H9 (cell line): ENCODE measurements at regions not wholly inside any gene's neighbourhood (a gene's known extent, or its start where the extent isn't known, plus 50 kb on each side); places are given as distances from the start of the nearest gene placed in this dataset.

Experiments used
- DNase-seq: peaks from one replicate; pipeline ENCODE4 v3.0.0-alpha.2; 2017
- H2AFZ ChIP-seq: one replicate; pipeline ENCODE4 v1.6.1; 2013; ENCODE audit warnings: mild to moderate bottlenecking, low read length, control low read depth, moderate library complexity
- H2AK5ac ChIP-seq: 2 replicates; pipeline ENCODE4 v1.6.1; 2013; ENCODE audit warnings: low read length, control low read depth, mixed read lengths; ENCODE audit not compliant: insufficient read length
- H2BK120ac ChIP-seq: one replicate; pipeline ENCODE4 v1.6.1; 2013; ENCODE audit warnings: low read depth, mild to moderate bottlenecking, low read length, control low read depth, inconsistent platforms; ENCODE audit not compliant: poor library complexity, severe bottlenecking
- H2BK12ac ChIP-seq: 2 replicates; pipeline ENCODE4 v1.6.1; 2013; ENCODE audit warnings: low read length, control low read depth, mixed read lengths, low read depth; ENCODE audit not compliant: insufficient read length
- H2BK15ac ChIP-seq: 2 replicates; pipeline ENCODE4 v1.6.1; 2013; ENCODE audit warnings: low read depth, low read length, control low read depth
- H2BK20ac ChIP-seq: one replicate; pipeline ENCODE4 v1.6.1; 2013; ENCODE audit warnings: low read depth, mild to moderate bottlenecking, low read length, control low read depth, inconsistent platforms; ENCODE audit not compliant: poor library complexity, severe bottlenecking
- H2BK5ac ChIP-seq: 2 replicates; pipeline ENCODE4 v1.6.1; 2013; ENCODE audit warnings: low read length, control low read depth, mixed read lengths; ENCODE audit not compliant: insufficient read length
- H3K14ac ChIP-seq: 2 replicates; pipeline ENCODE4 v1.6.1; 2013; ENCODE audit warnings: low read length, control low read depth; ENCODE audit not compliant: insufficient read depth
- H3K18ac ChIP-seq: 2 replicates; pipeline ENCODE4 v1.6.1; 2013; ENCODE audit warnings: low read depth, mild to moderate bottlenecking, mixed read lengths, low read length, control low read depth; ENCODE audit not compliant: insufficient read length
- H3K23ac ChIP-seq: 2 replicates; pipeline ENCODE4 v1.6.1; 2013; ENCODE audit warnings: low read length, control low read depth, mixed read lengths, low read depth; ENCODE audit not compliant: insufficient read length
- H3K23me2 ChIP-seq: 2 replicates; pipeline ENCODE4 v1.6.1; 2013; ENCODE audit warnings: low read depth, mild to moderate bottlenecking, mixed read lengths, low read length, control low read depth; ENCODE audit not compliant: insufficient read length, poor library complexity, severe bottlenecking
- H3K27ac ChIP-seq: 2 replicates; pipeline ENCODE4 v1.5.1; 2013; ENCODE audit warnings: low read length, control low read depth, mixed read lengths, low read depth; ENCODE audit not compliant: insufficient read length
- H3K27me3 ChIP-seq: 2 replicates; pipeline ENCODE4 v1.6.1; 2013; ENCODE audit warnings: low read length, control low read depth, inconsistent platforms; ENCODE audit not compliant: insufficient read depth
- H3K4ac ChIP-seq: 2 replicates; pipeline ENCODE4 v1.6.1; 2013; ENCODE audit warnings: low read depth, mild to moderate bottlenecking, control low read depth, inconsistent platforms, low read length, moderate library complexity
- H3K4me1 ChIP-seq: 2 replicates; pipeline ENCODE4 v1.6.1; 2013; ENCODE audit warnings: low read length, control low read depth, inconsistent platforms; ENCODE audit not compliant: insufficient read depth
- H3K4me2 ChIP-seq: 2 replicates; pipeline ENCODE4 v1.6.1; 2013; ENCODE audit warnings: low read length, control low read depth, mixed read lengths; ENCODE audit not compliant: insufficient read length, insufficient read depth
- H3K56ac ChIP-seq: 2 replicates; pipeline ENCODE4 v1.6.1; 2013; ENCODE audit warnings: low read depth, mild to moderate bottlenecking, mixed read lengths, low read length, control low read depth; ENCODE audit not compliant: insufficient read length
- H3K79me1 ChIP-seq: 2 replicates; pipeline ENCODE4 v1.6.1; 2013; ENCODE audit warnings: low read depth, mild to moderate bottlenecking, moderate library complexity, low read length, control low read depth, inconsistent platforms; ENCODE audit not compliant: insufficient read depth, poor library complexity, severe bottlenecking
- H3K79me2 ChIP-seq: 2 replicates; pipeline ENCODE4 v1.6.1; 2013; ENCODE audit warnings: low read length, control low read depth, inconsistent platforms; ENCODE audit not compliant: insufficient read depth
- H3K9ac ChIP-seq: 2 replicates; pipeline ENCODE4 v1.6.1; 2013; ENCODE audit warnings: low read length, control low read depth, mixed read lengths; ENCODE audit not compliant: insufficient read length; ENCODE audit errors: extremely low read depth
- H3K9me3 ChIP-seq: one replicate; pipeline ENCODE4 v1.6.1; 2013; ENCODE audit warnings: low read depth, low read length, inconsistent platforms; ENCODE audit not compliant: control insufficient read depth
- H3T11ph ChIP-seq: one replicate; pipeline ENCODE4 v1.6.1; 2013; ENCODE audit warnings: mild to moderate bottlenecking, low read length, control low read depth, inconsistent platforms
- H4K20me1 ChIP-seq: one replicate; pipeline ENCODE4 v1.6.1; 2013; ENCODE audit not compliant: control insufficient read depth, insufficient read length, insufficient read depth
- H4K5ac ChIP-seq: 2 replicates; pipeline ENCODE4 v1.6.1; 2013; ENCODE audit warnings: low read depth, mild to moderate bottlenecking, mixed read lengths, low read length, control low read depth; ENCODE audit not compliant: insufficient read length
- H4K8ac ChIP-seq: replicated peaks from 2 replicates; pipeline ENCODE4 v1.6.1; 2013; ENCODE audit warnings: low read length, control low read depth, mixed read lengths, low read depth; ENCODE audit not compliant: insufficient read length
- H4K91ac ChIP-seq: 2 replicates; pipeline ENCODE4 v1.6.1; 2013; ENCODE audit warnings: low read depth, mild to moderate bottlenecking, moderate library complexity, mixed read lengths, low read length, control low read depth; ENCODE audit not compliant: insufficient read length
- H3K27ac Mint-ChIP-seq, 3 experiments: 2 replicates in 2 of 3; 3 replicates in 1 of 3; pipeline ENCODE4 v1.8.0; 2020 to 2021; ENCODE audit warnings: mixed read lengths in 3 of 3, mild to moderate bottlenecking in 1 of 3, moderate library complexity in 1 of 3
- H3K27me3 Mint-ChIP-seq: 2 replicates; pipeline ENCODE4 v1.8.0; 2021; ENCODE audit warnings: low read depth, mild to moderate bottlenecking, moderate library complexity, mixed read lengths
- H3K36me3 Mint-ChIP-seq, 3 experiments: 2 replicates in 2 of 3; 3 replicates in 1 of 3; pipeline ENCODE4 v1.8.0; 2020 to 2021; ENCODE audit warnings: low read depth in 3 of 3, mixed read lengths in 3 of 3; ENCODE audit not compliant: insufficient read depth in 1 of 3
- H3K4me1 Mint-ChIP-seq, 2 experiments: 2 replicates each; pipeline ENCODE4 v1.8.0; 2020; ENCODE audit warnings: mixed read lengths in 2 of 2
- H3K4me3 Mint-ChIP-seq, 2 experiments: 2 replicates in 1 of 2; 3 replicates in 1 of 2; pipeline ENCODE4 v1.8.0; 2020 to 2021; ENCODE audit warnings: mild to moderate bottlenecking in 2 of 2, mixed read lengths in 2 of 2, moderate library complexity in 1 of 2
- H3K9me3 Mint-ChIP-seq, 2 experiments: 2 replicates in 1 of 2; 3 replicates in 1 of 2; pipeline ENCODE4 v1.8.0; 2020; ENCODE audit warnings: mild to moderate bottlenecking in 2 of 2, mixed read lengths in 2 of 2, moderate library complexity in 1 of 2
- TF ChIP-seq, protein P1 (sequence below): fragments of 200-600 bp; sonication (generic); conservative IDR thresholded peaks from 3 replicates; pipeline ENCODE4 v1.8.0; 2021; ENCODE audit warnings: antibody characterized with exemption, mild to moderate bottlenecking

GRCh38 chr4:154953691-154954090, 172.6 kb downstream of the RBM46 start:
- Histone ChIP-seq H2BK5ac (no peak overlapping the region), H3K79me1 (no peaks in the 10 kb centered on the region), H3K4me1 (no peaks in the 10 kb centered on the region; the same call in 1 of the 2 replicates), H2AFZ (no peak overlapping the region), H3K79me2 (no peaks in the 10 kb centered on the region), H4K91ac (no peak overlapping the region), H3T11ph (no peak overlapping the region), H4K8ac (no peak overlapping the region), H3K9me3 (no peaks in the 10 kb centered on the region), H2BK120ac (no peak overlapping the region), H3K4me2 (no peak overlapping the region), H3K23ac (no peak overlapping the region), H3K9ac (no peak overlapping the region), H3K14ac (no peak overlapping the region), H3K27ac (no peak overlapping the region), H2BK20ac (no peak overlapping the region), H3K23me2 (no peaks in the 10 kb centered on the region), H3K4ac (no peak overlapping the region), H2AK5ac (no peak overlapping the region), H3K27me3 (no peaks in the 10 kb centered on the region), H4K5ac (no peak overlapping the region), H4K20me1 (no peaks in the 10 kb centered on the region), H3K18ac (no peak overlapping the region), H2BK12ac (no peak overlapping the region), H3K56ac (no peak overlapping the region), H2BK15ac (no peak overlapping the region)
- Mint-ChIP-seq H3K4me3 (no peak overlapping the region), H3K4me1 (peaks cover 24 to 26% of the 10 kb centered on the region in 2 experiments), H3K27me3 (no peaks in the 10 kb centered on the region), H3K27ac (peak overlapping the region in 1 of 3 experiments; percentile 72; a peak in 1 of 7 replicates), H3K9me3 (peaks cover 17 to 27% of the 10 kb centered on the region in 2 experiments; a peak in 4 of 5 replicates), H3K36me3 (peaks cover 5 to 23% (median 5%) of the 10 kb centered on the region in 3 experiments; a peak in 5 of 7 replicates)
- TF ChIP-seq, protein P1, sequence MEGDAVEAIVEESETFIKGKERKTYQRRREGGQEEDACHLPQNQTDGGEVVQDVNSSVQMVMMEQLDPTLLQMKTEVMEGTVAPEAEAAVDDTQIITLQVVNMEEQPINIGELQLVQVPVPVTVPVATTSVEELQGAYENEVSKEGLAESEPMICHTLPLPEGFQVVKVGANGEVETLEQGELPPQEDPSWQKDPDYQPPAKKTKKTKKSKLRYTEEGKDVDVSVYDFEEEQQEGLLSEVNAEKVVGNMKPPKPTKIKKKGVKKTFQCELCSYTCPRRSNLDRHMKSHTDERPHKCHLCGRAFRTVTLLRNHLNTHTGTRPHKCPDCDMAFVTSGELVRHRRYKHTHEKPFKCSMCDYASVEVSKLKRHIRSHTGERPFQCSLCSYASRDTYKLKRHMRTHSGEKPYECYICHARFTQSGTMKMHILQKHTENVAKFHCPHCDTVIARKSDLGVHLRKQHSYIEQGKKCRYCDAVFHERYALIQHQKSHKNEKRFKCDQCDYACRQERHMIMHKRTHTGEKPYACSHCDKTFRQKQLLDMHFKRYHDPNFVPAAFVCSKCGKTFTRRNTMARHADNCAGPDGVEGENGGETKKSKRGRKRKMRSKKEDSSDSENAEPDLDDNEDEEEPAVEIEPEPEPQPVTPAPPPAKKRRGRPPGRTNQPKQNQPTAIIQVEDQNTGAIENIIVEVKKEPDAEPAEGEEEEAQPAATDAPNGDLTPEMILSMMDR: no peak
- DNase-seq: no peak
